ENCODE measurements at regions not wholly inside any gene's neighbourhood (a gene's known extent, or its start where the extent isn't known, plus 50 kb on each side); places are given as distances from the start of the nearest gene placed in this dataset.

DNA sequence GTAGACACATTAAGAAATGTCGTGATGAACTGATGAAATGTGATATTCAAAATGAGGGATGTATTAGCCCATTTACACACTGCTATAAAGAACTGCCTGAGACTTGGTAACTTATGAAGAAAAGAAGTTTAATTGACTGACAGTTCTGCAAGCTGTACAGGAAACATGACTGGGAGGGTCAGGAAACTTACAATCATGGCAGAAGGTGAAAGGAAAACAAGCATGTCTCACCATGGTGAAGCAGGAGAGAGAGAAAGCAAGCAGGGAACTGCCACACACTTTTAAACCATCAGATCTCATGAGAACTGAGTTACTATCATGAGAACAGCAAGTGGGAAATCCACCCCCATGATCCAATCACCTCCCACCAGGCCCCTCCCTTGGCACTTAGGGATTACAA lies 1010.8 kb upstream of the CELF4 start:
- Histone ChIP-seq H3K4me1 (no peaks in the 10 kb centered on the region), H3K9me3 (no peaks in the 10 kb centered on the region), H3K27ac (no peak overlapping the region), H3K4me3 (no peak overlapping the region), H3K36me3 (no peaks in the 10 kb centered on the region), H3K27me3 (no peaks in the 10 kb centered on the region)
- TF ChIP-seq POLR2AphosphoS5 (IDR thresholded peaks at IDR 0.05) (no peak), EP300 (IDR thresholded peaks at IDR 0.05) (no peak), POLR2A (IDR thresholded peaks at IDR 0.05) (no peak)
- TF ChIP-seq, protein P1, sequence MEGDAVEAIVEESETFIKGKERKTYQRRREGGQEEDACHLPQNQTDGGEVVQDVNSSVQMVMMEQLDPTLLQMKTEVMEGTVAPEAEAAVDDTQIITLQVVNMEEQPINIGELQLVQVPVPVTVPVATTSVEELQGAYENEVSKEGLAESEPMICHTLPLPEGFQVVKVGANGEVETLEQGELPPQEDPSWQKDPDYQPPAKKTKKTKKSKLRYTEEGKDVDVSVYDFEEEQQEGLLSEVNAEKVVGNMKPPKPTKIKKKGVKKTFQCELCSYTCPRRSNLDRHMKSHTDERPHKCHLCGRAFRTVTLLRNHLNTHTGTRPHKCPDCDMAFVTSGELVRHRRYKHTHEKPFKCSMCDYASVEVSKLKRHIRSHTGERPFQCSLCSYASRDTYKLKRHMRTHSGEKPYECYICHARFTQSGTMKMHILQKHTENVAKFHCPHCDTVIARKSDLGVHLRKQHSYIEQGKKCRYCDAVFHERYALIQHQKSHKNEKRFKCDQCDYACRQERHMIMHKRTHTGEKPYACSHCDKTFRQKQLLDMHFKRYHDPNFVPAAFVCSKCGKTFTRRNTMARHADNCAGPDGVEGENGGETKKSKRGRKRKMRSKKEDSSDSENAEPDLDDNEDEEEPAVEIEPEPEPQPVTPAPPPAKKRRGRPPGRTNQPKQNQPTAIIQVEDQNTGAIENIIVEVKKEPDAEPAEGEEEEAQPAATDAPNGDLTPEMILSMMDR (IDR thresholded peaks at IDR 0.05), result no peak
- 76% methylated on average over 1 of the region's 1 CpG for WGBS, 2 donors
- ATAC-seq (ENCODE audit: low FRiP score in 2 of 2), result no peak
- no peak for DNase-seq

DNA sequence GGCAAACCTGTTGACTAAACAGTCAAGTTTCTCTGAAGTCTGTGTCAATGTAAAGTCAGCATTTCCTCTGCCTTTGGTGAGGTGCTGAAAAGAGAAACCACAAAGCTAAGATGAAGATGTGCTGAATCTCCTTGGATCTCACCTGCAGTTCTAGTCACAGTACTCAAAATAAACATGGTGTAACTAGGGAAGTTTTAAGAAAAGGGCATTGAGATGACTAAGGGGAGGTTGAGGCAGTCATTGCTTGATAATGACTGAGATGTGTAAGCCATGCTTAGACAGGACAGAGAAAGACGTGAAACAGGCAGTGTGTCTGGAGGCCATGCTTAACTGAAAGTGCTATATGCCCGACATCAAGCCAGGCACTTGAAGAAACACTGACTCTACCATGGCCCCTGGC lies 1010.0 kb upstream of the CELF4 start:
- H3K4me3 ChIP-seq, result no peak overlapping the region
- DNase-seq, result no peak
- no peaks in the 10 kb centered on the region for H3K36me3 ChIP-seq
- ATAC-seq (ENCODE audit: low FRiP score in 2 of 2), result no peak
- WGBS, 2 donors, result 82 to 89% methylated on average over 2 of the region's 2 CpGs
- no peak overlapping the region for H3K27ac ChIP-seq
- no peaks in the 10 kb centered on the region for H3K4me1 ChIP-seq
- no peak for TF ChIP-seq POLR2AphosphoS5 (IDR thresholded peaks at IDR 0.05)
- TF ChIP-seq, protein P1 (IDR thresholded peaks at IDR 0.05), result no peak
- TF ChIP-seq POLR2A (IDR thresholded peaks at IDR 0.05), result no peak
- no peak for TF ChIP-seq EP300 (IDR thresholded peaks at IDR 0.05)
- no peaks in the 10 kb centered on the region for H3K27me3 ChIP-seq
- no peaks in the 10 kb centered on the region for H3K9me3 ChIP-seq

DNA sequence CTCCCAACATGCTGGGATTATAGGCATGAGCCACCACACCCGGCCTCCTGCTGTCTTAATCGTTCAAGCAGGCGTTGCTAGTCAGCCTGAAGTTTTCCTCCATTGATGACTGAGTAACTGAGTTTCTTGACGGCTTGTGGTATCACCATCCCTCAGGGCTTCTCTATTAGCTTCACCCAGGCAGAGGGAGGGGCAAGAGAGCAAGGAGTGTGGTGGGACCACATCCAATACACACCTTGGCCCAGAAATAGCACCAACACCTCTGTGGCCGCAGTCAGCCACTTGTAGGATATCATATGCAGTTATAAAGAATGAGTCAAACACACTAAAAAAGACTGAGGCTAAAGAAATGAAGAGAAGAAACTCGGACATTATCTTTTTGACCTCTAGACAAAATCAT lies 1009.4 kb upstream of the CELF4 start:
- H3K4me3 ChIP-seq, result no peak overlapping the region
- H3K27ac ChIP-seq, result no peak overlapping the region
- H3K27me3 ChIP-seq, result no peaks in the 10 kb centered on the region
- no peak for TF ChIP-seq POLR2AphosphoS5 (IDR thresholded peaks at IDR 0.05)
- no peak for TF ChIP-seq EP300 (IDR thresholded peaks at IDR 0.05)
- no peak for TF ChIP-seq POLR2A (IDR thresholded peaks at IDR 0.05)
- TF ChIP-seq, protein P1 (IDR thresholded peaks at IDR 0.05), result no peak
- no peak for ATAC-seq (ENCODE audit: low FRiP score in 2 of 2)
- H3K36me3 ChIP-seq, result no peaks in the 10 kb centered on the region
- no peaks in the 10 kb centered on the region for H3K4me1 ChIP-seq
- H3K9me3 ChIP-seq, result no peaks in the 10 kb centered on the region
- DNase-seq, result no peak
- 78 to 91% methylated on average over 6 of the region's 6 CpGs for WGBS, 2 donors

DNA sequence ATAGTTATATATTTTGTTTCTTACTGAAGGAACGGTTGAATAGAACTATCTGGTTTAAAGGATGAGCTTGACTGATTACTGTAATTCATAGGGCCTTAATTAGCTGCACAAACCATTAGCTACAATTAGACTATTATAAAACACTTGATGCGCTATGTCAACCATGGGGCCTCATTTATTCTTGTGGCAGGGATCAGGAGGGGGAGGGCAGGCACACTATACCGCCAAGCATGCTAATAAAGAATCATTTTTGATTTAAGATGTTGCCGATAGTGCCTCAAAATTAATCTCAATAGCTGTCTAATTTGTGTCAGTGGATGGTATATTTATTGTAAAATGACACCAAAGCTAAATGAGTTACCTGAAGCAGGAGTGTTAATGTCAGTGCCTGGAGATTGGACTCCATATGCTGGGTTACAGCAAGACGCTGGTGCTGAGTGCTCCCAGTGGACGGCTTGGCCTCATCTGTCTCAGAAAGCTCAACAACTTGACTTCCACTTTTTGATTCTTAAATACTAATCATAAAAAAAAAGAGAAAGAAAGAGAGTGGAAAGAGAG lies 1007.0 kb upstream of the CELF4 start:
- Histone ChIP-seq H3K36me3 (no peaks in the 10 kb centered on the region), H3K9me3 (no peaks in the 10 kb centered on the region), H3K27ac (no peak overlapping the region), H3K4me3 (no peak overlapping the region), H3K4me1 (no peaks in the 10 kb centered on the region), H3K27me3 (no peaks in the 10 kb centered on the region)
- ATAC-seq (ENCODE audit: low FRiP score in 2 of 2) (no peak), DNase-seq (no peak)
- WGBS, 2 donors, result 87 to 95% methylated on average over 6 of the region's 6 CpGs
- TF ChIP-seq, protein P1 (IDR thresholded peaks at IDR 0.05), result no peak
- no peak for TF ChIP-seq POLR2A (IDR thresholded peaks at IDR 0.05)
- no peak for TF ChIP-seq EP300 (IDR thresholded peaks at IDR 0.05)
- TF ChIP-seq POLR2AphosphoS5 (IDR thresholded peaks at IDR 0.05), result no peak

DNA sequence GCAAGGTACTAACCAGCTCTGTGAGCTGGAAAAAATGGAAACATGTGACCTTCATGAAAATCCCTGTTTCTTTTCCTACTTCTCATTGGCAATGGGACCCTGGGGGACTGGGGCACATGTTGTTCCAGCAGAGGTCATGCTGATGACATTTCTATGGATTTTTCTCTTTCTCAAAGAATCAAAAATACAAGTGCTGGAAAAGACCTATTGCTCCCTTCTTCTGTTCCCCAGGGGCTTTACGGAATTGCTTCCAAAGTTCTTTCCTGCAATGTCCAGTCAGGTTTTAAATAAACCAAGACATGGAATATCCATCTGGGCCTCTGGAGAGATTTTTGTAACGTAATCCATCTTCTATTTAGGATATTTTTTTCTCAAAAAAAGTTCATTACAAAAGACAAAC lies 1006.1 kb upstream of the CELF4 start:
- TF ChIP-seq, protein P1 (IDR thresholded peaks at IDR 0.05), result no peak
- no peak for TF ChIP-seq POLR2AphosphoS5 (IDR thresholded peaks at IDR 0.05)
- TF ChIP-seq EP300 (IDR thresholded peaks at IDR 0.05), result no peak
- TF ChIP-seq POLR2A (IDR thresholded peaks at IDR 0.05), result no peak

More for the DNA sequence above, 1006.1 kb upstream of the CELF4 start:
- Histone ChIP-seq H3K36me3 (no peaks in the 10 kb centered on the region), H3K27ac (no peak overlapping the region), H3K4me3 (no peak overlapping the region), H3K9me3 (no peaks in the 10 kb centered on the region), H3K4me1 (no peaks in the 10 kb centered on the region), H3K27me3 (no peaks in the 10 kb centered on the region)
- 45 to 47% methylated on average over 2 of the region's 2 CpGs for WGBS, 2 donors
- DNase-seq (no peak), ATAC-seq (ENCODE audit: low FRiP score in 2 of 2) (no peak)
